ENCODE measurements at regions not wholly inside any gene's neighbourhood (a gene's known extent, or its start where the extent isn't known, plus 50 kb on each side); places are given as distances from the start of the nearest gene placed in this dataset.

DNA sequence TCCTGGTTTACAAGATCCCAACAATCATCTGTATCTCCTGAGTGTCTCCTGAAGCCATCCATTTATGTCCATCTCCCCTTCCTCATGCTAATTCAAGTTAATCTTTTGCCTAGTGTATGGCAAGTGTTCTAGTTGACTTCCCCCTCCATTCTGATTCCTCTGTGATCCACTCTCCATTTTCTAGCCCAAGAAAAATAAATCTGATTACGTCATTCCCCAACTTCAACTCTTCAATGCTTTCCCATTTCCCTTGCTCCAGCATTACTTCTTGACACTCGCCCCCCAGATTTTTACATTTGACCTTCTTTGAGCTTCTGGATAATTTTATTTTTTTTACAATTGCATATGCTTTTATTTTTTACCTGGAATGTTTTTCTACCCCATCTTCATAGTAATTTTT is 640.8 kb downstream of the TBC1D4 start:
- TF ChIP-seq, protein P1, sequence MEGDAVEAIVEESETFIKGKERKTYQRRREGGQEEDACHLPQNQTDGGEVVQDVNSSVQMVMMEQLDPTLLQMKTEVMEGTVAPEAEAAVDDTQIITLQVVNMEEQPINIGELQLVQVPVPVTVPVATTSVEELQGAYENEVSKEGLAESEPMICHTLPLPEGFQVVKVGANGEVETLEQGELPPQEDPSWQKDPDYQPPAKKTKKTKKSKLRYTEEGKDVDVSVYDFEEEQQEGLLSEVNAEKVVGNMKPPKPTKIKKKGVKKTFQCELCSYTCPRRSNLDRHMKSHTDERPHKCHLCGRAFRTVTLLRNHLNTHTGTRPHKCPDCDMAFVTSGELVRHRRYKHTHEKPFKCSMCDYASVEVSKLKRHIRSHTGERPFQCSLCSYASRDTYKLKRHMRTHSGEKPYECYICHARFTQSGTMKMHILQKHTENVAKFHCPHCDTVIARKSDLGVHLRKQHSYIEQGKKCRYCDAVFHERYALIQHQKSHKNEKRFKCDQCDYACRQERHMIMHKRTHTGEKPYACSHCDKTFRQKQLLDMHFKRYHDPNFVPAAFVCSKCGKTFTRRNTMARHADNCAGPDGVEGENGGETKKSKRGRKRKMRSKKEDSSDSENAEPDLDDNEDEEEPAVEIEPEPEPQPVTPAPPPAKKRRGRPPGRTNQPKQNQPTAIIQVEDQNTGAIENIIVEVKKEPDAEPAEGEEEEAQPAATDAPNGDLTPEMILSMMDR (optimal IDR thresholded peaks at IDR 0.05 in 1 of 3, IDR thresholded peaks at IDR 0.05 in 1 of 3, conservative IDR thresholded peaks at IDR 0.05 in 1 of 3; ENCODE audit: extremely low read depth in 1 of 3, insufficient read depth in 2 of 3, low read length in 3 of 3) = no peak
- TF ChIP-seq EZH2 (IDR thresholded peaks at IDR 0.05; ENCODE audit: low read length) = no peak
